CD14-positive monocyte (primary cell): ENCODE measurements at regions not wholly inside any gene's neighbourhood (a gene's known extent, or its start where the extent isn't known, plus 50 kb on each side); places are given as distances from the start of the nearest gene placed in this dataset.

ENCODE experiments used
- DNase-seq, 3 donors: peaks; one replicate each; pipeline ENCODE4 v3.0.0-alpha.2; 2011 to 2022
- H2AFZ ChIP-seq: 2 replicates; pipeline ENCODE4 v1.6.0; 2012; ENCODE audit warnings: mild to moderate bottlenecking, low read depth, low read length, inconsistent platforms; ENCODE audit not compliant: insufficient read depth, poor library complexity, severe bottlenecking
- H3K27ac ChIP-seq, 2 donors: 1 replicate in 1 of 2; 2 replicates in 1 of 2; pipeline ENCODE4 v1.5.1; 2012 to 2013; ENCODE audit warnings: low read length in 2 of 2, control low read depth in 1 of 2, inconsistent platforms in 1 of 2, low read depth in 1 of 2, mild to moderate bottlenecking in 1 of 2
- H3K27me3 ChIP-seq, 2 donors: one replicate each; pipeline versions ENCODE4 v1.6.0 to v1.6.1; 2011 to 2013; ENCODE audit warnings: low read length in 2 of 2; ENCODE audit not compliant: control insufficient read depth in 2 of 2, insufficient read depth in 2 of 2
- H3K36me3 ChIP-seq, 2 donors: replicated peaks in 1 of 2; 1 replicate in 1 of 2; 2 replicates in 1 of 2; pipeline versions ENCODE4 v1.5.1 to v1.6.1; 2012 to 2013; ENCODE audit warnings: low read length in 2 of 2, control low read depth in 1 of 2, inconsistent platforms in 1 of 2, mild to moderate bottlenecking in 1 of 2; ENCODE audit not compliant: insufficient read depth in 2 of 2, control insufficient read depth in 1 of 2
- H3K4me1 ChIP-seq, 2 donors: 1 replicate in 1 of 2; 2 replicates in 1 of 2; pipeline versions ENCODE4 v1.5.1 to v1.6.1; 2012 to 2013; ENCODE audit warnings: low read length in 2 of 2, control low read depth in 1 of 2, inconsistent platforms in 1 of 2, mild to moderate bottlenecking in 1 of 2, moderate library complexity in 1 of 2; ENCODE audit not compliant: insufficient read depth in 2 of 2, control insufficient read depth in 1 of 2
- H3K4me2 ChIP-seq: replicated peaks from 2 replicates; pipeline ENCODE3; 2012; ENCODE audit warnings: low read length, moderate library complexity, mild to moderate bottlenecking; ENCODE audit not compliant: poor library complexity, severe bottlenecking; ENCODE audit errors: extremely low read depth
- H3K4me3 ChIP-seq, 3 experiments: fragments of 200-600 bp in 1 of 3; sonication (generic) in 1 of 3; replicated peaks in 1 of 3; 1 replicate in 2 of 3; 2 replicates in 1 of 3; pipeline ENCODE4 v1.5.1; 2011 to 2013; ENCODE audit warnings: low read length in 3 of 3, mild to moderate bottlenecking in 3 of 3, control low read depth in 2 of 3, low read depth in 2 of 3, inconsistent platforms in 1 of 3, moderate library complexity in 1 of 3
- H3K79me2 ChIP-seq: 2 replicates; pipeline ENCODE4 v1.6.0; 2012; ENCODE audit warnings: mild to moderate bottlenecking, control low read depth, inconsistent platforms, low read length, moderate library complexity; ENCODE audit not compliant: insufficient read depth
- H3K9ac ChIP-seq: 2 replicates; pipeline ENCODE4 v1.6.0; 2017; ENCODE audit warnings: low read length, mild to moderate bottlenecking; ENCODE audit not compliant: insufficient read depth, poor library complexity, severe bottlenecking
- H3K9me3 ChIP-seq, 2 donors: replicated peaks in 1 of 2; 1 replicate in 1 of 2; 2 replicates in 1 of 2; pipeline versions ENCODE4 v1.5.1 to v1.6.1; 2012 to 2013; ENCODE audit warnings: low read length in 2 of 2, control low read depth in 1 of 2; ENCODE audit not compliant: control insufficient read depth in 1 of 2, insufficient read depth in 1 of 2
- H4K20me1 ChIP-seq: 2 replicates; pipeline ENCODE4 v1.6.0; 2012; ENCODE audit warnings: mild to moderate bottlenecking, low read length, control low read depth, moderate library complexity; ENCODE audit not compliant: insufficient read depth
- H3K27ac Mint-ChIP-seq, 7 donors: one replicate each; pipeline ENCODE4 v1.8.0; 2020; ENCODE audit warnings: mild to moderate bottlenecking in 7 of 7, mixed read lengths in 7 of 7, moderate library complexity in 6 of 7, inconsistent platforms in 2 of 7
- H3K27me3 Mint-ChIP-seq, 3 donors: one replicate each; pipeline ENCODE4 v1.8.0; 2021 to 2022; ENCODE audit warnings: low read depth in 3 of 3, mild to moderate bottlenecking in 3 of 3, mixed read lengths in 3 of 3, moderate library complexity in 3 of 3, inconsistent platforms in 1 of 3
- H3K36me3 Mint-ChIP-seq, 2 donors: one replicate each; pipeline ENCODE4 v1.8.0; 2020; ENCODE audit warnings: mixed read lengths in 2 of 2, inconsistent platforms in 1 of 2, mild to moderate bottlenecking in 1 of 2
- H3K4me1 Mint-ChIP-seq: one replicate; pipeline ENCODE4 v1.8.0; 2020; ENCODE audit warnings: mild to moderate bottlenecking, mixed read lengths
- H3K4me3 Mint-ChIP-seq, 2 donors: one replicate each; pipeline ENCODE4 v1.8.0; 2020; ENCODE audit warnings: mild to moderate bottlenecking in 2 of 2, mixed read lengths in 2 of 2, moderate library complexity in 1 of 2
- H3K9me3 Mint-ChIP-seq, 7 donors: one replicate each; pipeline ENCODE4 v1.8.0; 2020 to 2022; ENCODE audit warnings: mixed read lengths in 7 of 7, mild to moderate bottlenecking in 6 of 7, moderate library complexity in 6 of 7, inconsistent platforms in 2 of 7
- CTCF ChIP-seq: fragments of 200-600 bp; IDR thresholded peaks from one replicate; pipeline ENCODE4 v1.8.0; 2022; ENCODE audit warnings: antibody characterized with exemption, mild to moderate bottlenecking
- WGBS: methylation state at CpG from one replicate; pipeline ENCODE4 v1.1.5; 2013; ENCODE audit warnings: missing lambda C conversion rate; ENCODE audit not compliant: insufficient coverage; 5-methylcytosine and 5-hydroxymethylcytosine counted together
- intact Hi-C, 2 donors: fragments of 100-400 bp; cut with micrococcal nuclease; formaldehyde crosslinking; loops; one replicate each; pipeline versions ENCODE4 v1.15.0 to v1.15.1; 2023

GRCh38 chr7:45976485-45976856, 55.4 kb upstream of the IGFBP3 start:
- H3K27ac Mint-ChIP-seq = no peak overlapping the region
- no peak for DNase-seq
- no peaks in the 10 kb centered on the region for H3K36me3 Mint-ChIP-seq
- Histone ChIP-seq H3K36me3 (no peaks in the 10 kb centered on the region), H3K4me1 (no peaks in the 10 kb centered on the region), H3K79me2 (no peaks in the 10 kb centered on the region), H2AFZ (no peak overlapping the region), H3K9me3 (peaks cover 0 to 13% of the 10 kb centered on the region in 2 donors), H3K27ac (no peak overlapping the region), H4K20me1 (no peaks in the 10 kb centered on the region), H3K27me3 (no peaks in the 10 kb centered on the region), H3K9ac (no peak overlapping the region), H3K4me2 (no peak overlapping the region), H3K4me3 (no peak overlapping the region)
- TF ChIP-seq CTCF = no peak
- WGBS = 83% methylated on average over 2 of the region's 3 CpGs
- no peak overlapping the region for H3K4me3 Mint-ChIP-seq
- H3K27me3 Mint-ChIP-seq = peaks cover 0 to 3% (median 2%) of the 10 kb centered on the region in 3 donors
- intact Hi-C loops = no loop called here
- no peaks in the 10 kb centered on the region for H3K4me1 Mint-ChIP-seq
- peaks cover 0 to 8% (median 2%) of the 10 kb centered on the region in 7 donors for H3K9me3 Mint-ChIP-seq

GRCh38 chr7:45975847-45976484, 54.9 kb upstream of the IGFBP3 start:
- WGBS = 88% methylated on average over 6 of the region's 8 CpGs
- Histone ChIP-seq H3K4me1 (no peaks in the 10 kb centered on the region), H3K4me3 (no peak overlapping the region), H4K20me1 (no peaks in the 10 kb centered on the region), H3K36me3 (no peaks in the 10 kb centered on the region), H3K9me3 (peaks cover 0 to 13% of the 10 kb centered on the region in 2 donors), H3K27ac (no peak overlapping the region), H3K79me2 (no peaks in the 10 kb centered on the region), H3K27me3 (no peaks in the 10 kb centered on the region), H3K9ac (no peak overlapping the region), H2AFZ (no peak overlapping the region), H3K4me2 (no peak overlapping the region)
- no peak overlapping the region for H3K27ac Mint-ChIP-seq
- H3K4me3 Mint-ChIP-seq = no peak overlapping the region
- H3K36me3 Mint-ChIP-seq = no peaks in the 10 kb centered on the region
- intact Hi-C loops = no loop called here
- DNase-seq = no peak
- H3K27me3 Mint-ChIP-seq = peaks cover 0 to 3% (median 3%) of the 10 kb centered on the region in 3 donors
- H3K9me3 Mint-ChIP-seq = peaks cover 0 to 8% (median 2%) of the 10 kb centered on the region in 7 donors
- H3K4me1 Mint-ChIP-seq = no peaks in the 10 kb centered on the region
- TF ChIP-seq CTCF = no peak
